ENCODE measurements at regions not wholly inside any gene's neighbourhood (a gene's known extent, or its start where the extent isn't known, plus 50 kb on each side); places are given as distances from the start of the nearest gene placed in this dataset.

DNA sequence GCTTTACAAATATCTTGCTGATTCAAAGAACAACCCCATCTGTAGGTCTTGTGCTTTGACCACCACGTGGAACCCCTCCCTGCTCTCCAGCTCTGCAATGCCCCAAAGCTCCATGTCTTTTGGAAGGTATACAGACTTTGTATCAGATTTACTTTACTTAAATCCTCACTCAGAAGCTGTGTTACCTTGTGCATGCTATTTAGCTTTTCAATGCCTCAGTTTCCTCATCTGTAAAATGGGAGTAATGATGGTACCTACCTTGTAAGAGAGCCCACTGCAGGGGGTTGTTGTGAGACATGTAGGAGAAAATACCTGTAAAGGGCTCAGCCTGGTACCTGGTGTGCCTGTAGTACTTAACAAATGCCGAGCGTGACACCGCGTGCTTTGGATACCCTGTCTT lies 200.2 kb upstream of the CHD6 start:
- in situ Hi-C loops (cut with HindIII; ENCODE audit: low sequenced_read_pairs) = no loop called here

DNA sequence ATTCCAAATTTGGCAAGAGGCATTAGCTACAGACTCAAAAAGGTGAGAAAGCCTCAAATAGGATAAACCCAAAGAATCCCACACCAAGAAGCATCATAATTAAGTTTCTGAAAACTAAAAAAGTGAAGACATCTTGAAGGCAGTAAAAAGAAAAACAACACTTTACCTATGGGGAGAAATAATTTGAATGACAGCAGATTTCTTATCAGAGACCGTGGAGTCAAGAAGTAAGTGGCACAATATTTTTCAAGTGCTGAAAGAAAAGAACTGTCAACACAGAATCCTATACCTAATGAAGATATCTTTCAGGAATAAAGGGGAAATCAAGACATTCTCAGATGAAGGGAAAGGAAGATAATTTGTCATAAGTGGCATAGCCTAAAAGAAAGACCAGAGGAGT lies 193.3 kb upstream of the CHD6 start:
- in situ Hi-C loops (cut with HindIII; ENCODE audit: low sequenced_read_pairs) = no loop called here

DNA sequence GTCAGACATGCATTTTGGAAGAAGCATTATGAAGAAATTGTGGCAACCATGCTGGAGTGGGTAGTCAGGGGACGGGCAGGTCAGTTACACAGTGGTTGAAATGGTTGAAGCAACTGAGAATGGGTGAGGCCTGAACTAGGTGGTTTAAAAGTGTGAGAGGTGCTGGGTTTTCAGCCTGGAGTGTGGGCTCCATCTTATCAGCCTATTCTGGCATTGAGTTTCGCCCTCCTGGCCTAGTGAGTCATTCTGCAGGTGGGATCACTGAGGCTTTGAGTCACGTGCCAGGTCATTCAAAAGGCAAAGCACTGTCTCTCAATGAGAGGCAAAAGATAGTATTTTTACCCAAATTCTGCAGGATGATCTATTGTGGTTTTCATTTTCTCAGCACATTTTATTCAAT lies 181.9 kb upstream of the CHD6 start:
- in situ Hi-C loops (cut with HindIII; ENCODE audit: low sequenced_read_pairs) = no loop called here

DNA sequence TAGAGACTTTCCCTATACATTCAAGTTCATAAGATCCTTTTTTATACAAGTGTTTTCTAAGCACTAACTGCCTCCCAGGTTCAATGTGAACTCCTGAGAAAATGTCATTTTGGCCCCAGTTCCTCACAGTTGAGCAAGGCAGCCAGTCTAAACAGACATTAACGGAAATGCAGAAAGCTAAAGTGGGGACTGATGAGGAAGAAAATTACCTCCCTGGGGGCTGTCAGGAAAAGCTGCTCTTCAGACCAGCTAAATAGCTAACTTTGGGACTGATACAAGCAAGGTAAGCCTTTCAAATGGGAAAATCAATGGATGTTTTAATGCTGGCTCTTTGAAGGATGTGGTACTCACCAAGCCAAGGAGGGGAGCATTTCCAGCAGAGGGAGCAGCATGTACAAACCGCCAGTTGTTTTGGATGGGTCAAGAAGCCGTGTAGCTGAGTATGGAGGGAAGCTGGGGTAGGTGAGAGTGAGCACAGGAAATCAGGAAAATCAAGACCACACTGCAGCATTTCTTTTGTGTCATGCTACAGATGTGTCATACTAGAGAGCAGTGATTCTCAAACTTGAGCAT lies 180.8 kb upstream of the CHD6 start:
- in situ Hi-C loops (cut with HindIII; ENCODE audit: low sequenced_read_pairs) = no loop called here

DNA sequence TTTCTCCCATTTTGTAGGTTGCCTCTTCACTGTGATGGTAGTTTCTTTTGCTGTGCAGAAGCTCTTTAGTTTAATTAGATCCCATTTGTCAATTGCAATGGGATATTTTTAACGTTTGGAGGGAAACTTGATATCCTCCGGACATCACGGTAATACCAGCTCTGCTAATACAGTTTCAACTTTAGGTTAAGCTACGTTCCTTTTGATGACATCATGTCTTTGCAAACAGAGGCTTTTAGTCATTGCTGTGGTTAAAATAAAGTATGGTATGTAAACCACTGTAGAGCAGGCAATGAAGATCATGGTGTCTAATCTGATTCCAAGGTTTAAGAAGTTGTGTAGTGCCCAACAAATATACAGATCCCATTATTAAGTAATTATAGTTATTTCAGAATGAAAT lies 168.0 kb upstream of the CHD6 start:
- in situ Hi-C loops (cut with HindIII; ENCODE audit: low sequenced_read_pairs) = no loop called here

DNA sequence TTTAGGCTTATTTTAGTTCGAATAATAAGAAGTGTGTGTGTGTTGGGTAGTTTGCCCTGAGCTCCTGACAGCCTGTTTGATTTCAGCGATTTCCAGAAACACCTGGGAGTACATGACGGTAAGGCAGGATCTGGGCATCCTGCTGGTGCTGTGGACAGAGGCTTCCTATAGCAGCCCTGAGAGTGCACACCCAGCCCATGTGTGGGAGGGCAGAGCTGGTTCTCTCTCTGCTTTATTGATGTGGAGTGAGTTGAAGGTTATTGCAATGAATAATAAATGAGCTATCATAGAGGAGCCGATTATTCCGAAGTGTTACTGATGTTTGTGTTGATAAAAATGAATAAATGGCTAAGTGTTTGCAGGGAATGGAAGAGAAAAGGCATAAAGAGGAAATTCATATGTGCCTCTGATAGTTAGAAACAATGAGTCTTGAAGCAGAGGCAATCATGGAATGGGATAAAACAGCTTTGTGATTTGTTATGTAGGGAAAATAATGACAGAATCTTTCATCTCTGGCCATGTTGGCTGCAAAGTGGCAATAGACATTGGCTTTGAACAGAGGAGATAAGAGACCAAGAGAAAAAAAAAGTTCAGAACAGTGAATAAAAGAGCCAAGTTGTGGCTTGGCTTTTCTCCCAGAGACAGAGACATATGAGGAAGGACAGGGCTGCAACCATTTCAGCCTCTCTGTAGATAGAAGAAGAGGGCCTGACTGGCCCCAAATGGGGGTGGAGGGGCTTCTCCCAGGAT lies 166.2 kb upstream of the CHD6 start:
- in situ Hi-C loops (cut with HindIII; ENCODE audit: low sequenced_read_pairs) = no loop called here

DNA sequence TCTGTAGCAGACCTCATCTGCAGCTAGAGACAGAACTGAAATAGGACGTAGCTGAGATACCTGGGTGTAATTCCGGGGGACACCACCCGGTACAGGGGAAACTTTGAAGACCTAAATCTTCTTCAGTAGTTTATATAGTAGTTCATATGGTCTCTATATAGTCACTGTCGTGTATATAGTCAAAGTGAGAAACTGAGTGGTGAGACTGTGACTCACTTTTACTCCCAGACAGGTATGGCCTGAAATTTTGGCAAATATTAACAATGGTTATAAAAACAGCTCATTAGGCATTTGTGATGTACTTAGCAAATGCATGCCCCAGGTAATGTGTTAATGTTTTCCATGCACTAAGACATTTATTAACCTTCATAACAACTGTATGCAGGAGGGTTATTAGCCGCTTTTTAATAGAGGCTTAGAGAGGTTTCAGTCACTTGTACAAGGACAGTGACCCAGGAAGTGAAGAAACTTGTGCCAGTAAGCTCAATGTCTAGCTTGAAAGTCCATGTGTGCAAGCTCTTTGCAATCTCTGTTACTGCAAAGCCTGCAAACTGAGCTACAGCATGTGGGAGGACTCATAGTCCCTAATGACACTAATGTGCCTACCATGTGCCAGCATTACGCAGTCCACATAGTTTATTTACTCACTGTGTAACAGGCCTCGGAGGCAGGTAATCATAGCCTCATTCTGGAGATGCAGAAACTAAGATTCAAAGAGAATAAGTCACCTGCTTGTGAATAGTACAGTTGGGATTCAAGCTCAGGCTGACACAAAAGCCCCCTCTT lies 165.4 kb upstream of the CHD6 start:
- in situ Hi-C loops (cut with HindIII; ENCODE audit: low sequenced_read_pairs) = no loop called here

DNA sequence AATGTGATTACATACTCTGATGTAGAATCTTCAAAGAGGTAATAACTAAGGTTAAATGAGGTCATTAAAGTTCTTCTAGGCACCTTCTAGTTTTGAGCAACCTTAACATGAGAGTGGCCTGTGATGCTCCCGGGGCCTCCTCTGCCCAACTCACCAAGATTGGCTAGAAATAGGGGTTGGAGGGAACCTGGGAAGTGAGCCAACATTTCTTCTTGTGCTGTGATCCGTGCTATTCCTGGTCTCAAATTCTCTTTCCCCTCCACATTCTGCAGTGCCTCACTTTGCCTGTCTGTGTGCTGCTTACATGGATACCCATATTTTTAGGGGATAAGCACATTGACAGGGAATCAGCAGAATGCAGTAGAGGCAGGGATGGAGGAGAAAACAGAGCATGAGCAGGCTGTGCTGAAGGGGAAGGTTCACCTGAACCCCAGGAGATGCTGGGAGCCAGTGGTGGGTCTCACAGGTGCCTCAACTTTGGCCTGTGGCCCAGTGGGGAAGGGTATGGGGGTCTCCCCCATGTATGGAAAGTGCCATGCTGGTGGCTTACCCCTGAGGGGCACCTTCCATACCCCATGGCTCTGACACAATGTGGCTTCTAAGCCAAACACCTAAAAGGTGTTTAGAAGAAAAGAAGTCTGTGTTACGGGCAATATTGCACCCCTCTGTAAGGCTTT lies 164.7 kb upstream of the CHD6 start:
- in situ Hi-C loops (cut with HindIII; ENCODE audit: low sequenced_read_pairs) = no loop called here

DNA sequence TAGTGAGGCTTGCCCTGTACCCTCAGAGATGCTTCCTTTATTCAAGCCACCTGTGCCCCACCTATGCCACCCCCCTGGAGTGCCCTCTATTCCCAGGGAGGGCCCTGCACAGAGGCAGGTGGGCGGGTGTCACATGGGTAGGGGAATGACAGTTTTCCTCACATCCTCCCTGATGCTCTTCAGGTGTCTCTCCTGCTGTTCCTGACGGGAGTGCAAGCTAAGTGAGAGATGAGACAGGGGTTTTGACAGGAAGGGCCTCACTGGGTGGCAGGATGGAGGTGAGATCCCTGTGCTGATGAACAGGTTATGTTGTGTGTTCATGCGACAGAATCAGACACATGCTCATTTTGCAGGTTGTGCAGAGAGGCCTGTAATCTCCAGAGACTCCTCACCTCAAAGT lies 164.1 kb upstream of the CHD6 start:
- in situ Hi-C loops (cut with HindIII; ENCODE audit: low sequenced_read_pairs) = no loop called here

DNA sequence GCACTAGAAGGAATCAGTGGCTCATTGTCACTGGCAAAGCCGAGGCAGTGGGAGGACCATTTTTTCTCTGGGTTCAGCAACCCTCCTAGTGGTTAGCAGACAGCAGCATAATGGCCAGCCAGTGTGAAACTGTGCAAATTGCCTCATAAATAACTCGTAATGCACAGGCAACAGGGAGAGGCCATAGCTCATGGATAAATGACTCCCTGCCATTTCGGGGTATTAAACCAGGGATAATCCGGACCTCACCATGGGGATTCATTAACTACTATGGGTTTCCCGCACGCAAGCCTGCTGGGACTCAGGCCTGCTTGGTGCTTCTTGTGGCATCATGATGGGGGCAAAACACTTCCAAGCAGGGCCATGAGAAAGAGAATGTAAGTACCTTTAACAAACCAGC lies 158.2 kb upstream of the CHD6 start:
- in situ Hi-C loops (cut with HindIII; ENCODE audit: low sequenced_read_pairs) = no loop called here

DNA sequence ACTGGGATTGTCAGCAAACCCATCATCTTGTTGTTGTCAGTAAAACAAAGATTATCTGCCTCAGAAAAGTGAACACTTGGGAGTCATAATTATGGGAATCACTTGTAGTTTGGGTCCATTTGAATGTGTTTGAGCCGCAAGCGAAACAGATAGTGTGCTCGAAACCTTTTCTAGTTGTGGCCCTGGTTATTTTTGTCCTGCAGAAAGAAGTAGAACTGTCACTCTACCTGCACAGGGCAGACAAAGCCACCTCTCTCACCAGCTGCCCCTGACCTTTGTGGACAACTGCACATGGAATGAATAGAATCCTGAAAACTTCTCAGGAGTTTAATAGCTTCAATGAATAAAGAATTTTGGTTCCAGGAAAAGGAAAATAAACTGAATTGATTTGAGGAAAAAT lies 156.1 kb upstream of the CHD6 start:
- in situ Hi-C loops (cut with HindIII; ENCODE audit: low sequenced_read_pairs) = no loop called here

DNA sequence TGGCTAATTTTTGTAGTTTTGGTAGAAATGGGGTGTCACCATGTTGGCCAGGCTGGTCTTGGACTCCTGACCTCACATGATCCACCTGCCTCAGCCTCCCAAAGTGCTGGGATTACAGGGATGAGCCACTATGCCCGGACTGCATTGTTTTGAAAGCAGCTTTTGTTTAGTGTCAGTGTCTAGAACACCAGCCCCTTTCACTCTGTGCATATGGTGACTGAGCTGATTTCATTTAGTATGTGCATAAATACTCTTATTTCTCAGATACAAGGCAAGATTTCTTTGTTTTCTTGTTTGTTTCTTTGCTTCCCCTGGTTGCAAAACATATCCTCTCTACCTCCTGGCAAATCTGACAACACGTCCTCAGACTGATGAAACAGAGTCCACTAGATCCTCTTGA lies 152.8 kb upstream of the CHD6 start:
- in situ Hi-C loops (cut with HindIII; ENCODE audit: low sequenced_read_pairs) = no loop called here

DNA sequence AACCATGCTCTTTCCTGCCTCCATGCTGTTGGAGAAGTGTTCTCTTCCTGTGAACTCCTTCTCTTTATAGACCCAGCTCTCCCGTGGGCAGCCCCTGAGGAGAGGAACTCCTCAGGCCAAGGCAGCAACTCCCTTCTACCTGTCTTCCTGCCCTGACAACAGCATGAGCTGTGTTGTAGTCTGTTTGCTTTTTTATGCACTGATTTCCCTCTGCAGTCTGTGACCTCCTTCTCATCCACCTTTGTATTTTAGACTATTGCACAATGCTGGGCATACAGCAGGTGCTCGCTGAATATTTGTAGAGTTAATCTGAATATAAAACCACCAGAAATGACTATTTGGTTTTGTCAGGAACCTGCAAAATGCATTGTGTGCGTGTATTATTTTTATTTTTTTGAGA lies 152.2 kb upstream of the CHD6 start:
- in situ Hi-C loops (cut with HindIII; ENCODE audit: low sequenced_read_pairs) = no loop called here

DNA sequence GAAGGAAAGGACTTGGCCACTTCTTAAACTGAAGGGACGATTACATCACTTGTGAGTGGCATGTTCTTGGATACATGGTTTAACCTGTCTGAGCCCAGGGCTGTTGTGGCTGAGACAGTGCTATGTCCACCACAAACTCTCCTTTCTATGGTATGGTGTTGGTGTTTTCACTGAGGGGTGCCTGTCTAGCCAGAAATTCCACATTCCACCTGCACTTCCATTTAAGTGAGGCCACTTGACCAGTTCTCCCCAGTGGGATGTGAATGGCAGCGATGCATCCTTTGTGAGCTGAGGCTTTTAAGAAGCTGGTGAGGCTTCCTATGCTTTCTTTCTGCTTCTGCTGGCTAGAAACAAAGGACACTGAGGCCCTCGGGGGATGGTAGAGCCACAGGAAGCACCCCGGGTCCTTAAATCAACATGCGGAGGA lies 151.4 kb upstream of the CHD6 start:
- in situ Hi-C loops (cut with HindIII; ENCODE audit: low sequenced_read_pairs) = no loop called here

DNA sequence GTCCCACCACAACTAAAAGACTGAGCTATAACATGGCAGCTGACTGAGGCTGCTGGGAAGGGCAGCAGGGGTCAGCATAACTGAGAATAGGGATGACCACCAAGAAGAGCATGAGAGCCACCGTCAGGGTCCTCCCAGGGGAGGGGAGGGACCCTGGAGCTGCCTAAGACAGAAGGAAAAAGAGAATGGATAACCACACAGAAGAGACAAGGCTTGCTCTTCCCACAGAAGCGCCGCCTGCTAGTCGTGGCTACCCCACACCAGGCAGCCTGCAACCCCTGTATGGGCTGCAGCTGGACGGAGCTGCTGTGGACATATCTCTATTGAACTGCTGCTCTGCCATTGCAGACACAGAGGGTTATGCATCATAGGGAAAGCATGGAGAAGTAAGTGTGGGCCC lies 132.0 kb upstream of the CHD6 start:
- in situ Hi-C loops (cut with HindIII; ENCODE audit: low sequenced_read_pairs) = no loop called here

DNA sequence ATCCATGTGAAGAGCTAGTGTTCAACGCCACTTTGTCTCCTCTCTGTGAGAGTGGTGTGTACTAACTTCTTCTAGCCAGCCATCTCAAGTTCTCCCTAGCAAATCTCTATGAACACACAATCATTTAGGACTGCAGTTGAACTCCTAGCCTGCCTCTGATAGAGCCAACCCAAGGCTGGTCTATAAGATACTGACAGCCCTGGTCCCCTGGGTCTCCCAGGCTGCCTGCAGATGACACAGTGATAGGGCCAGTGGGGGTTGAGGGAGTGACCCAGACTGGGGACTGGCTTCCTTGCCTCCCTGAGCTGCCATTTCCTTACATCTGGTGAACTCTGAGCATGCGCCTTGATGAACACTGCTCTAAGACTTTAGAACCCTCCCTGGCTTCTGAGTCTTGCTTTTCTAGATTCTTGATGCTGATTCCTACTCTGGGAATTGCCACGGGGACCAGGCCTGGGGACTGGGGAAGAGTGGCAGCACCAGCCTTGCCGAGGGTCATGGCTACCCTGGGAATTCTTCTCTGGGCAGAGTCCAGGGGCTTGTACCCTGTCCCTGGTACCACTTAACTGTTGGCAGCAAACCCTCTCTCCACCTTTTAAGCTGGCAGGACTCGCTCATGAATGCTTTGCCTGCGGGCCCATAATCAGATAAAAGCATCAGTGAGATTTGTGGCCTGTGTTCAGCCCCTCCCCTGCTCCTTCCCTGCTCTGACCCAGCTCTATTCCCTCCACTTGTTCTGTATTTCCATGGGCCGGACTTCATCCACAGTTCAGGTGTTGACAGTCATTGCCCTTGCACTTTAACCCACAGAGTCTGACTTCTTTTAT lies 130.8 kb upstream of the CHD6 start:
- in situ Hi-C loops (cut with HindIII; ENCODE audit: low sequenced_read_pairs) = no loop called here

DNA sequence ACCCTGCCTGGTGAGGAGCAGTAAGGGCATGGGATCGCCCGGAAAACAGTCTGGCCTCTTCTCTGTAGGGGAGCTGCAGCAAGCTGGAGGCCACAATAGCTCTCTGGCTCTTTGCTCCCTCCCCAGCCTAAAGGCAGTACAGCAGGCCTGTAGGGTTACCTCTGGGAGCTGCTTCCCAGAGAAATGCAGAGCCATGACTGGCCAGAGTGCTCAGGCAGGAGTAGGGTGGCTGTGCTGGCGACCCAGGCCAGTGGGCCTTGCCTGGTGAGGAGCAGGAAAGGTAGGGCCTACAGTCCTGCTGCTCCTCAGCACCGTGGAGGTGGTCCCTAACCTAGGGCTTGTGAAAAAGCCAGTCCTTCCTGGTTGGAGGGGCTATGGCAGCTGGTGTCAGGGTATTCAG lies 129.9 kb upstream of the CHD6 start:
- in situ Hi-C loops (cut with HindIII; ENCODE audit: low sequenced_read_pairs) = no loop called here

DNA sequence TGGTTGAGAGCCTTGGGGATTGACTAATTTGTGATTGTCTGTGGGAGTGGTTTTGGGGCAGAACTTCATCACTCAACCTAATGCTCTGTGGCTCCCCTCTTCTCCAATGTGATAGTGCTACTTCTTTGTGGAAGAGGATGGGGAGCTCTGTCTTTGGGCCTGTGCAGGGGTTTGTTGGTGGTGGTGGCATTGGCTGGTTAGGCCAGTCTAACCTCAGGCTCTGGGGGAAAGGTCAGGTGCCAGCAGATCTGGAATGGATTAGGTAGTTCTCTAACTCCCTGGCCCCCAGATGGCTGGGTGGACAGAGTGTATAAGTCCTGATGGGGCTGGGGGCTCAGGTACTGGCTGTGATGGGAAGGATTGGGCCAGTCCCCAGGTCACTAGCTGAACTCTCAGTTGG lies 129.0 kb upstream of the CHD6 start:
- in situ Hi-C loops (cut with HindIII; ENCODE audit: low sequenced_read_pairs) = no loop called here

DNA sequence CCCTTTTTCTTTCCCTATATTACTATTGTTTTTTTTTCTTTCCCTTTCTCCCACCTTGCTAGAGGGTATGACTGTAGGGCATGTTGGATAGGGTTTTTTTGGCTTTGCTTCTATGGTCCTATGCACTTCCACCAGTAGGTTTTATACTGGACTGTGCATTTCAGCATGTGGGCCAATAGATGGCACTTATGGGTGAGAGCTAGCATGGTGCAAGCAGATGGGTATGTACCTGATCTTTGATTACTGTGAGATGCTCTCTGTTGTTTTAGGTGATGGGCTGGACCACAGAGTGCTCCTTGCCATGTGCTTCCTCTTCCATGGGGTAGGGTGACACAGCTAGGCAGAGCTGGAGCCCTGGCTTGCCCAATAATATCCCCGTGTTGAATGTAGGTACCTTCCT lies 128.5 kb upstream of the CHD6 start:
- in situ Hi-C loops (cut with HindIII; ENCODE audit: low sequenced_read_pairs) = no loop called here

DNA sequence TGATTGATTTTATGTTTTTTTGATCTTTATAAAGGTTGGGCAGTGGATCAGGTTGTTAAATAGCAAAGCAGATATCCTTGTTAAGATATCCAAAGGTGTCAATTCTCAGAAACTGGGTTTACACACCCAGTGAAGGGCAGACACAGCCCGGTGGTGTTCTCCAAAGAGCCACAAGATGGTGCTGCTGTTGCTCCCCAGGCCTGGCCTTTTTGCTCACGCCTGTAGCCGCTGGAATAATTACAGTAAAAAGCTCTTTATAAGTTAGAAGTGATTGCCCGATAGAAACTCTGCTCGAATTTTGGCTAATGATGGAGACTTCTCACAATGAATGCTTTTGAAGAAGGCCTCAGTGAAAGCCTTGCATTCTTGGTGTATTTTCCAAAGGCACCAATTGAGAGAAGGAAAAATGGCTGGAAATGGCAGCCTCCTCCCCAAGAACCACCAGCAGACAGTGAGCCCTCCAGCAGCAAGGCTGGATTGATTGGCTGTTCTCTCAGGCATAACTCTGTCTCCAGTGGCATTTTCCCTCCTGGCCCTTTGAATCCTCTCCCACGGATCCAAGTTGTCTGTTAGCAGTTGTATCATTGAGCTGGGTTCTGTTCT lies 120.5 kb upstream of the CHD6 start:
- in situ Hi-C loops (cut with HindIII; ENCODE audit: low sequenced_read_pairs) = no loop called here
